Sigmoid colon (tissue), 4 donors: ENCODE measurements at regions not wholly inside any gene's neighbourhood (a gene's known extent, or its start where the extent isn't known, plus 50 kb on each side); places are given as distances from the start of the nearest gene placed in this dataset.

Source experiments
- EP300 ChIP-seq, 4 donors: sonication (generic); formaldehyde crosslinking; IDR thresholded peaks; one replicate each; pipeline ENCODE4 v1.6.1; 2017; ENCODE audit warnings: antibody characterized with exemption in 4 of 4
- POLR2A ChIP-seq, 2 donors: fragments of 450-650 bp; IDR thresholded peaks; one replicate each; pipeline ENCODE4 v1.6.1; 2016; ENCODE audit warnings: antibody characterized with exemption in 2 of 2, mild to moderate bottlenecking in 2 of 2, moderate library complexity in 2 of 2
- TF ChIP-seq, protein P1 (sequence below), 4 experiments: fragments of 450-650 bp in 3 of 4; fragments of 200-600 bp in 1 of 4; IDR thresholded peaks; one replicate each; pipeline ENCODE4 v1.5.1; 2016 to 2019; ENCODE audit warnings: antibody characterized with exemption in 4 of 4, mild to moderate bottlenecking in 3 of 4, moderate library complexity in 2 of 4

GRCh38 chr11:23727387-23727786 lies 769.5 kb upstream of the LUZP2 start:
- TF ChIP-seq, protein P1, sequence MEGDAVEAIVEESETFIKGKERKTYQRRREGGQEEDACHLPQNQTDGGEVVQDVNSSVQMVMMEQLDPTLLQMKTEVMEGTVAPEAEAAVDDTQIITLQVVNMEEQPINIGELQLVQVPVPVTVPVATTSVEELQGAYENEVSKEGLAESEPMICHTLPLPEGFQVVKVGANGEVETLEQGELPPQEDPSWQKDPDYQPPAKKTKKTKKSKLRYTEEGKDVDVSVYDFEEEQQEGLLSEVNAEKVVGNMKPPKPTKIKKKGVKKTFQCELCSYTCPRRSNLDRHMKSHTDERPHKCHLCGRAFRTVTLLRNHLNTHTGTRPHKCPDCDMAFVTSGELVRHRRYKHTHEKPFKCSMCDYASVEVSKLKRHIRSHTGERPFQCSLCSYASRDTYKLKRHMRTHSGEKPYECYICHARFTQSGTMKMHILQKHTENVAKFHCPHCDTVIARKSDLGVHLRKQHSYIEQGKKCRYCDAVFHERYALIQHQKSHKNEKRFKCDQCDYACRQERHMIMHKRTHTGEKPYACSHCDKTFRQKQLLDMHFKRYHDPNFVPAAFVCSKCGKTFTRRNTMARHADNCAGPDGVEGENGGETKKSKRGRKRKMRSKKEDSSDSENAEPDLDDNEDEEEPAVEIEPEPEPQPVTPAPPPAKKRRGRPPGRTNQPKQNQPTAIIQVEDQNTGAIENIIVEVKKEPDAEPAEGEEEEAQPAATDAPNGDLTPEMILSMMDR (IDR thresholded peaks at IDR 0.05) = no peak
- no peak for TF ChIP-seq POLR2A (IDR thresholded peaks at IDR 0.05)
- TF ChIP-seq EP300 (IDR thresholded peaks at IDR 0.05) = no peak
